B cell (primary cell): ENCODE measurements at regions not wholly inside any gene's neighbourhood (a gene's known extent, or its start where the extent isn't known, plus 50 kb on each side); places are given as distances from the start of the nearest gene placed in this dataset.

ENCODE experiments used
- ATAC-seq: fragments of 200-7000 bp; cut with Tn5 transposase; one replicate; pipeline ENCODE4 v1.10.0; 2021; ENCODE audit warnings: low read depth, mild to moderate bottlenecking, moderate number of reproducible peaks, moderate library complexity
- CTCF ChIA-PET: fragments of 350-600 bp; sonication (Branson Sonifier 250); formaldehyde crosslinking; loops from one replicate; lab custom pipeline; 2021; ENCODE audit warnings: antibody characterized with exemption, inconsistent platforms; lab: Charles Lee
- POLR2A ChIA-PET: fragments of 350-600 bp; sonication (Branson Sonifier 250); formaldehyde crosslinking; loops from one replicate; lab custom pipeline; 2021; ENCODE audit warnings: antibody characterized with exemption; lab: Charles Lee
- DNase-seq: peaks from one replicate; pipeline ENCODE4 v3.0.0; 2013
- H2AFZ ChIP-seq: 2 replicates; pipeline ENCODE4 v1.6.1; 2012; ENCODE audit warnings: mild to moderate bottlenecking, low read depth, low read length; ENCODE audit not compliant: insufficient read depth, poor library complexity, severe bottlenecking
- H3K27ac ChIP-seq, 2 donors: 1 replicate in 1 of 2; 2 replicates in 1 of 2; pipeline ENCODE4 v1.5.1; 2012 to 2013; ENCODE audit warnings: low read length in 2 of 2, mild to moderate bottlenecking in 2 of 2, moderate library complexity in 1 of 2
- H3K27me3 ChIP-seq, 4 experiments: fragments of 200-600 bp in 1 of 4; sonication (generic) in 1 of 4; replicated peaks in 1 of 4; 1 replicate in 2 of 4; 2 replicates in 2 of 4; pipeline versions ENCODE4 v1.6.1 to v1.7.0; 2013 to 2016; ENCODE audit warnings: low read length in 3 of 4, mild to moderate bottlenecking in 2 of 4, mixed read lengths in 1 of 4, moderate library complexity in 1 of 4; ENCODE audit not compliant: insufficient read depth in 4 of 4, control insufficient read depth in 3 of 4; ENCODE audit errors: control extremely low read depth in 1 of 4
- H3K36me3 ChIP-seq, 2 experiments: replicated peaks in 1 of 2; 1 replicate in 1 of 2; 2 replicates in 1 of 2; pipeline versions ENCODE4 v1.6.1 to v1.7.1; 2013; ENCODE audit warnings: low read length in 1 of 2; ENCODE audit not compliant: insufficient read depth in 2 of 2, control insufficient read depth in 1 of 2; ENCODE audit errors: control extremely low read depth in 1 of 2, extremely low read depth in 1 of 2
- H3K4me1 ChIP-seq, 2 donors: fragments of 200-600 bp in 1 of 2; sonication (generic) in 1 of 2; 1 replicate in 1 of 2; 2 replicates in 1 of 2; pipeline versions ENCODE4 v1.5.1 to v1.6.1; 2013 to 2017; ENCODE audit warnings: low read length in 2 of 2; ENCODE audit not compliant: control insufficient read depth in 2 of 2, insufficient read depth in 2 of 2
- H3K4me2 ChIP-seq: replicated peaks from 2 replicates; pipeline ENCODE3; 2012; ENCODE audit warnings: mild to moderate bottlenecking, low read depth, low read length; ENCODE audit not compliant: poor library complexity, severe bottlenecking
- H3K4me3 ChIP-seq, 5 experiments: fragments of 200-600 bp in 1 of 5; sonication (generic) in 1 of 5; 1 replicate in 3 of 5; 2 replicates in 2 of 5; pipeline versions ENCODE4 v1.5.1 to v1.7.0; 2011 to 2016; ENCODE audit warnings: low read length in 4 of 5, mild to moderate bottlenecking in 4 of 5, low read depth in 2 of 5, control low read depth in 1 of 5, moderate library complexity in 1 of 5; ENCODE audit not compliant: insufficient read depth in 1 of 5; ENCODE audit errors: control extremely low read depth in 1 of 5, extremely low read depth in 1 of 5
- H3K79me2 ChIP-seq: fragments of 200-600 bp; sonication (generic); one replicate; pipeline ENCODE4 v1.6.0; 2016; ENCODE audit warnings: low read length; ENCODE audit not compliant: control insufficient read depth, insufficient read depth
- H3K9ac ChIP-seq: fragments of 200-600 bp; sonication (generic); 2 replicates; pipeline ENCODE4 v1.6.1; 2017; ENCODE audit warnings: mild to moderate bottlenecking, low read length, moderate library complexity
- H3K9me3 ChIP-seq, 3 donors: one replicate each; pipeline versions ENCODE4 v1.6.1 to v1.7.1; 2013; ENCODE audit warnings: low read length in 2 of 3; ENCODE audit not compliant: control insufficient read depth in 2 of 3, insufficient read depth in 1 of 3; ENCODE audit errors: control extremely low read depth in 1 of 3
- H4K20me1 ChIP-seq: 2 replicates; pipeline ENCODE4 v1.6.0; 2012; ENCODE audit warnings: mild to moderate bottlenecking, low read length; ENCODE audit not compliant: insufficient read depth, control insufficient read depth, poor library complexity, severe bottlenecking
- H3K27ac Mint-ChIP-seq: one replicate; pipeline ENCODE4 v1.8.0; 2021; ENCODE audit warnings: mixed read lengths
- H3K27me3 Mint-ChIP-seq: one replicate; pipeline ENCODE4 v1.8.0; 2021; ENCODE audit warnings: mixed read lengths
- H3K4me1 Mint-ChIP-seq: one replicate; pipeline ENCODE4 v1.8.0; 2021; ENCODE audit warnings: mixed read lengths
- H3K4me3 Mint-ChIP-seq: one replicate; pipeline ENCODE4 v1.8.0; 2021; ENCODE audit warnings: mixed read lengths
- H3K9me3 Mint-ChIP-seq: one replicate; pipeline ENCODE4 v1.8.0; 2022; ENCODE audit warnings: mixed read lengths; ENCODE audit not compliant: insufficient read depth
- EZH2 ChIP-seq: IDR thresholded peaks from 2 replicates; pipeline ENCODE4 v1.6.1; 2012; ENCODE audit warnings: borderline replicate concordance, low read depth, mild to moderate bottlenecking, moderate library complexity, low read length; ENCODE audit not compliant: insufficient read depth, poor library complexity, severe bottlenecking
- WGBS: methylation state at CpG from one replicate; pipeline ENCODE4 v1.1.5; 2013; ENCODE audit warnings: missing lambda C conversion rate; ENCODE audit not compliant: insufficient coverage; 5-methylcytosine and 5-hydroxymethylcytosine counted together
- intact Hi-C: fragments of 100-400 bp; cut with micrococcal nuclease; formaldehyde crosslinking; loops from one replicate; pipeline ENCODE4 v1.10.0; 2022
- TF ChIP-seq, protein P1 (sequence below): fragments of 200-600 bp; IDR thresholded peaks from one replicate; pipeline ENCODE4 v1.8.0; 2022; ENCODE audit warnings: antibody characterized with exemption, mild to moderate bottlenecking

DNA sequence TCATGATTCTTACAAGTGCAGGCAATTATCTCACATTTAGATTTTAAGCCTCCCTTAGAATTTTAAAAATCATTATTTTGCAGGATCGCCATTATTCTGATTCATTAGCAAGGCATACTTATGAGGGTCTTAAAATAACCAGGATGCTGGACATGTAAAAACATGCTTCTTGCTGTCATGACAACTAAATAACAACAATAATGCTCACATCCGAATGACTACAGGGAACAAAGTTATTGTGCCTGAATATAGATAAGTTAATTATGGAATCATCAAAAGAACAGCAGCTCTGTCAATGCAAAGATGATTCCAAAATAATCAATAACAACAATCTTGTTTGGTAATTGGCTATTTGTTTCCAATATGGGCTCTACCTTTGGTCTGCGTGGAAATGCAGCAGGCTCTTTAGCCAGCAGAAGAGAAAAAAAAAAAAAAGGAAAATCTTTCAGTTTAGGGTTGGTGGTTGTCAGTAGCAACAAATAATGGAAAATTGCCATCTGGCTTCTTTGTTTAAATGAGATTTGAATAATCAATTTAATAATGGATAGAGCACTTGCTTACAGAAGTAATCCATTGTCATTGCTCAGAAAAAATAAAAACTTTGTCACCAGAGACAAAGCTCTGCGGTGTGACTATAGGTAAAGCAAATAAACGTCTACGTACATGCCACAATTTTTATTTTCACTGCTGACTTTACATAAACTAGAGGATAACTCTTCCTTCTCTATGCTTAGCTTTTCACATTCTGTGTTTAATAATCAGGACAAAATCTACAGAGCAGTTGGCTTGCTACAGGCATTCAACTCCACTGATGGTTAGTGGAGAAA, 468.9 kb upstream of the TSHZ3 start:
- Mint-ChIP-seq H3K4me1 (no peaks in the 10 kb centered on the region), H3K27ac (no peak overlapping the region), H3K9me3 (peaks cover 6% of the 10 kb centered on the region), H3K4me3 (no peak overlapping the region), H3K27me3 (no peaks in the 10 kb centered on the region)
- no peak overlapping the region for H3K4me2 ChIP-seq
- H3K36me3 ChIP-seq: no peaks in the 10 kb centered on the region
- WGBS: no CpG with 5 or more reads among the region's 6 CpGs
- CTCF ChIA-PET: no interaction called here
- intact Hi-C loops: no loop called here
- no peak overlapping the region for H3K4me3 ChIP-seq
- H3K27me3 ChIP-seq: no peaks in the 10 kb centered on the region
- no peak overlapping the region for H3K27ac ChIP-seq
- H3K4me1 ChIP-seq: no peaks in the 10 kb centered on the region
- ATAC-seq (no peak), DNase-seq (no peak)
- POLR2A ChIA-PET: no interaction called here
- H4K20me1 ChIP-seq: no peaks in the 10 kb centered on the region
- no peak overlapping the region for H3K9ac ChIP-seq
- TF ChIP-seq, protein P1, sequence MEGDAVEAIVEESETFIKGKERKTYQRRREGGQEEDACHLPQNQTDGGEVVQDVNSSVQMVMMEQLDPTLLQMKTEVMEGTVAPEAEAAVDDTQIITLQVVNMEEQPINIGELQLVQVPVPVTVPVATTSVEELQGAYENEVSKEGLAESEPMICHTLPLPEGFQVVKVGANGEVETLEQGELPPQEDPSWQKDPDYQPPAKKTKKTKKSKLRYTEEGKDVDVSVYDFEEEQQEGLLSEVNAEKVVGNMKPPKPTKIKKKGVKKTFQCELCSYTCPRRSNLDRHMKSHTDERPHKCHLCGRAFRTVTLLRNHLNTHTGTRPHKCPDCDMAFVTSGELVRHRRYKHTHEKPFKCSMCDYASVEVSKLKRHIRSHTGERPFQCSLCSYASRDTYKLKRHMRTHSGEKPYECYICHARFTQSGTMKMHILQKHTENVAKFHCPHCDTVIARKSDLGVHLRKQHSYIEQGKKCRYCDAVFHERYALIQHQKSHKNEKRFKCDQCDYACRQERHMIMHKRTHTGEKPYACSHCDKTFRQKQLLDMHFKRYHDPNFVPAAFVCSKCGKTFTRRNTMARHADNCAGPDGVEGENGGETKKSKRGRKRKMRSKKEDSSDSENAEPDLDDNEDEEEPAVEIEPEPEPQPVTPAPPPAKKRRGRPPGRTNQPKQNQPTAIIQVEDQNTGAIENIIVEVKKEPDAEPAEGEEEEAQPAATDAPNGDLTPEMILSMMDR: no peak
- TF ChIP-seq EZH2: no peak
- H2AFZ ChIP-seq: no peak overlapping the region
- no peaks in the 10 kb centered on the region for H3K79me2 ChIP-seq
- H3K9me3 ChIP-seq: peaks cover 0 to 5% (median 0%) of the 10 kb centered on the region in 3 donors

DNA sequence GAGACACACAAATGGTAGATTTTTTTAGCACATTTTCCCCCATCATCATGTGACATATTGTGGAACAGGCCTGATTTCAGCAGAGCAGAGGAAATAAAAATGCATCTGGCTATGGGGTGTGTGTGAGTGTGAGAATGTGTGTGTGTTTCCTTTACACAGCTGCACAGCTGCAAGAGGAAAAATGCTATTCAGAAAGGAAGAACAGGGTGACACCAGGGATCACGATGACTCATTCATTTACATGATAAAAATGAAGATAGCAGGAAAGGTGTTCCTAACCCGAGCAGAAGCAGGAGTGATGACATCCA, 469.5 kb upstream of the TSHZ3 start:
- H3K4me1 Mint-ChIP-seq: no peaks in the 10 kb centered on the region
- Histone ChIP-seq H3K79me2 (no peaks in the 10 kb centered on the region), H4K20me1 (no peaks in the 10 kb centered on the region), H3K4me2 (no peak overlapping the region), H3K27me3 (no peaks in the 10 kb centered on the region), H3K36me3 (no peaks in the 10 kb centered on the region), H3K4me3 (no peak overlapping the region), H3K4me1 (no peaks in the 10 kb centered on the region), H3K9me3 (peaks cover 0 to 5% (median 0%) of the 10 kb centered on the region in 3 donors), H3K27ac (no peak overlapping the region), H2AFZ (no peak overlapping the region), H3K9ac (no peak overlapping the region)
- whole genome bisulfite sequencing: 8% methylated on average over 2 of the region's 2 CpGs
- DNase-seq: no peak
- no peak overlapping the region for H3K27ac Mint-ChIP-seq
- peaks cover 6% of the 10 kb centered on the region for H3K9me3 Mint-ChIP-seq
- POLR2A ChIA-PET: no interaction called here
- no peak overlapping the region for H3K4me3 Mint-ChIP-seq
- CTCF ChIA-PET: no interaction called here
- no peak for TF ChIP-seq EZH2
- TF ChIP-seq, protein P1: no peak
- intact Hi-C loops: no loop called here
- no peaks in the 10 kb centered on the region for H3K27me3 Mint-ChIP-seq
- ATAC-seq: no peak
